ENCODE measurements at regions not wholly inside any gene's neighbourhood (a gene's known extent, or its start where the extent isn't known, plus 50 kb on each side); places are given as distances from the start of the nearest gene placed in this dataset.
"Not testable (repeated sequence)": the region's sequence is repeated elsewhere in the genome, so short reads cannot be mapped to it uniquely, and the experiment has no call there.

DNA sequence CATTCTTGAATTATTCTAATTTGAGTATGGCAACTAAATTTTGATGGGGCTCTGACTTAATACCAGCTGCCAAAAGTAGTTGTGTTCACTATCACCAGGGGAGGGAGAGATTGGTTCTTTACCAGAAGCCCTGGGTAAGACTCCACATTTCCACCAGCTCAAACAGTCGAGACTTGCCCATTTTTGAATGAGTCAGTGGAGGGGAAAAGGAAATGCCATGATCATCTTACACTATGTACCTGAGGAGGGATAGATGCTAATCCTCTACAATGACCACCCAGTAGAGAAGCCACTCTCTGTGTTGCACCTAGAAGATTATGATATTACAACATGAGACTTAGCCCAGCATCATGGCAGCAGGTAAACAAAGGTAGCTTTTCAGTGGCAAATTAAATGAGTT lies 77.0 kb upstream of the SGK1 start:
- DNase-seq (ENCODE audit: low spot score), result no peak

GRCh38 chr6:134394208-134394607 lies 76.3 kb upstream of the SGK1 start:
- DNase-seq (ENCODE audit: low spot score), result no peak

GRCh38 chr6:134391205-134391604 lies 73.3 kb upstream of the SGK1 start:
- DNase-seq (ENCODE audit: low spot score), result no peak

DNA sequence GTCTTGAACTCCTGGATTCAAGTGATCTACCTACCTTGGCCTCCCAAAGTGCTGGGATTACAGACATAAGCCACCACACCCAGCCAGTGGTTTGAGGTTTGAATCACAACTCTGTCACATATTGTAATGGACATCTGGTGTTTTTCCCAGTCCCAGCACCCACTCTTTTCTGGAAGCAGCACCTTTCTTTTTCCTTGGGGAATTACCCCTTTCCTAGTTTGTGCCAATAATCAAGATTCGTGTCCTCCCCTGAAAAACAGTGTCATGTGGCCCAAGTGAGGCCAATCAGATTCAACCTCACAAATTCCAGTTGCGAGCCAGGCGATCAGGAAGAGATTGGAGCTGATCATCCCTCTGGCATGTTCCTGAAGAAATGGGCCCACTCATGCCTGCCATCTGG lies 71.7 kb upstream of the SGK1 start:
- DNase-seq (ENCODE audit: low spot score), result no peak

DNA sequence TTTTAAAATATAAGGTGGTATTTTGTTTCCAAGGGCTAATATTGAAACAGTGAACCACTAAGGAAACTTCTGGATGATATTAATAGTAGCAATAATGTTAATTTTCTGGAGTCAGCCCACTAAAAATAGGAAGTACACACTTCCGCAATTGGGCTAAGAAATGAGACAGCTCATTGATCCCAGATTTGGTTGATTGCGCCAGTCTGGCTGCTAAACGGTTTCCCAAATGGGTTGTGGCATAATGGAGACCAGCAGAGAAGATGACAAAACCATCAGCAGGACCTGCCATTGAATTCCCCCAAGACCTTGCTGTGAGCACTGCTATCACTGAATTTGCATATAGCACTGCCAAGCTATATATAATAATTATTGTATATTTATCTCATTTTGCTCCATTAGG lies 71.2 kb upstream of the SGK1 start:
- no peak for DNase-seq (ENCODE audit: low spot score)

GRCh38 chr6:134386482-134386881 lies 68.6 kb upstream of the SGK1 start:
- not testable (repeated sequence) for DNase-seq (ENCODE audit: low spot score)

- no peak for DNase-seq (ENCODE audit: low spot score)
Observed at GRCh38 chr6:134381959-134382358, 64.0 kb upstream of the SGK1 start.

GRCh38 chr6:134379599-134379998 lies 61.7 kb upstream of the SGK1 start:
- no peak for DNase-seq (ENCODE audit: low spot score)

DNA sequence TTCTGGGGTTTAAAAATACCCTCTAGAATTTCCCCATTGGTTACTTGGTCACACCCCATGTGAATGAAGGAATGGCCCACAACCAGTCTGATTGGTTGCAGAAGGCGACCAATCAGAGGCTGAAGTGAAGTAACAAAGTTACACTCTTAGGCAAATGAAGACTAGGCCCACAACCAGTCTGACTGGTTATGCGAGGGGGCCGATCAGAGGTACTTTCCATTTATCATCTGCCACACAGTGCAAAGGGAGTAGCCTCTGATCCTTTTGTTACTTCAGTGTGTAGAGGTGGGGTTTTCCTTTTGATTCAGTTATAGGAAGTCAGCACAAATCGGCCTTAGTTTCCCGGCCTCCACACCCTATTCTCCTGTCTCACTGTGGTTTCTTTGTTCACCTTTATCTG lies 61.2 kb upstream of the SGK1 start:
- DNase-seq (ENCODE audit: low spot score), result no peak

DNA sequence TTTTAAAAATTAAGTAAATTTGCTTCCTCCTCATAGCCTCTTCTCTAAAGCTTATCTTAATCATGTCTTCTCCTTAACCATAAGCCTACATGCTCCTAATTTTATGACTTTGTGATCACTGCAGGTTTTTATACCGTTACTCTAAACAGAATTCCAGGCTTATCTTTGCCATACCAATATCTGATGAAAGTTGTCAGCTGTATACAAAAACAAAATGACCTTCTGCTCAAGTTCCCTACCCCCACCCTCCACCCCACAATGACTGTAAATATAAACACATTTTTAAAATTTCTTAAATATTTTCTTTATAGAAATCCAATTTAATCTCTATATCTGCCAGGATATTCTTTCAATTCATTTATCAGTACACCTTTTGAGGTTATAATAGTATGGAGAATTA lies 60.5 kb upstream of the SGK1 start:
- DNase-seq (ENCODE audit: low spot score), result no peak

- DNase-seq (ENCODE audit: low spot score), result no peak
Observed at GRCh38 chr6:134376785-134377184, 58.9 kb upstream of the SGK1 start.

DNA sequence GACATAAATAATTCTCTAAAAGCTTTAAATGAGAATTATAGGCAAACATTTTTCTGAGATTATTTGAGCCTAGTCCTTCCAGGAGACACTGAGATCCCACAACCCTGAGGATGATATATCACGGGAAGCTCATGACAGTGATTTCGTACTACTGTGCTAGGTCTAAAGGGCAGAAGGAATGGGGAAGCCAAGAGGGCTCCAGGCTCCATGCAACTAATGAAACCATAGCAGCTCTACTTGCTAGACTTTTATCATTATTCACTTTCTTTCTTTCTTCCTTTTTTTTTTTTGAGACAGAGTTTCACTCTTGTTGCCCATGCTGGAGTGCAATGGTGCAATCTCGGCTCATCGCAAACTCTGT lies 57.3 kb upstream of the SGK1 start:
- DNase-seq (ENCODE audit: low spot score), result no peak

- no peak for DNase-seq (ENCODE audit: low spot score)
Observed at GRCh38 chr6:134374491-134375219, 56.7 kb upstream of the SGK1 start.

- no peak for DNase-seq (ENCODE audit: low spot score)
Observed at GRCh38 chr6:134373993-134374392, 56.1 kb upstream of the SGK1 start.

GRCh38 chr6:134373282-134373922 lies 55.5 kb upstream of the SGK1 start:
- peak; percentile 67 for DNase-seq (ENCODE audit: low spot score)

DNA sequence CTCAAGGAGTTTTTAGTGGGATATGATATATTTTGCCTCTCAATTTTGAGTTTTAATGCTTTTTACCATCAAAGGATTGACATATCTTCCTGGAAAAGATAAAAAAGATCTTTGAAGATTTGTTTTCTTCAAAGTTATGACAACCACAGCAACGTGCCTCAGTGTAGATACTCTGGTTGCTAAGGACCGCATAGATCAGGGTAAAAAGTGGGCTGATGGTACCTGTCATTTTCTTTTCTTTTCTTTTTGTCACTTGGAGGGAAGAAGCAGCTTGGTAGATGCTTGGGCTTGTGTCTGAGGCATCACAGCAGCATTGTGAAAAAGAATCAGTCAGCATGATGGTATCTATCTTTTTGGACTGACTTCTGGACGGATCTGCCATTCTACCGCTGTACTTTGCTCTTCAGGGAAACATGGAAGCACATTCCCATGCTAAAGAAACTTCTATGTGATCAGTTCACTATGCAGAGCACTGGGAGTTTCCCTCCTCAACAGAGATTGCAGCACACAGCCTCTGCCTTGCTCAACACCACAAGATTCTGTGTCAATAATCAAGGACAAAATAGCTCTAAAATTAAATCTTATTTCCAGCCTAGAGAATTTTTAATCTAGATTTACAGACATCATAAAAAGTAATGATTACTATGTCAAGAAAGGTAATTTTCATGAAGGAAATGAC lies 54.8 kb upstream of the SGK1 start:
- no peak for DNase-seq (ENCODE audit: low spot score)

GRCh38 chr6:134368670-134369069 lies 50.8 kb upstream of the SGK1 start:
- DNase-seq (ENCODE audit: low spot score), result no peak
